Mononuclear cell (primary cell): ENCODE measurements at regions not wholly inside any gene's neighbourhood (a gene's known extent, or its start where the extent isn't known, plus 50 kb on each side); places are given as distances from the start of the nearest gene placed in this dataset.
"Not testable (repeated sequence)": the region's sequence is repeated elsewhere in the genome, so short reads cannot be mapped to it uniquely, and the experiment has no call there.

Experiments
- H3K27me3 ChIP-seq: 2 replicates; pipeline ENCODE4 v1.6.0; 2011; ENCODE audit warnings: low read length, control low read depth; ENCODE audit not compliant: insufficient read depth
- H3K4me1 ChIP-seq: 2 replicates; pipeline ENCODE4 v1.5.1; 2011; ENCODE audit warnings: mild to moderate bottlenecking, low read length, control low read depth; ENCODE audit not compliant: insufficient read depth
- H3K4me3 ChIP-seq: 2 replicates; pipeline ENCODE4 v1.5.1; 2011; ENCODE audit warnings: mild to moderate bottlenecking, low read length, moderate library complexity
- H3K9me3 ChIP-seq: 2 replicates; pipeline ENCODE4 v1.5.1; 2011; ENCODE audit warnings: low read depth, mild to moderate bottlenecking, control low read depth, low read length

DNA sequence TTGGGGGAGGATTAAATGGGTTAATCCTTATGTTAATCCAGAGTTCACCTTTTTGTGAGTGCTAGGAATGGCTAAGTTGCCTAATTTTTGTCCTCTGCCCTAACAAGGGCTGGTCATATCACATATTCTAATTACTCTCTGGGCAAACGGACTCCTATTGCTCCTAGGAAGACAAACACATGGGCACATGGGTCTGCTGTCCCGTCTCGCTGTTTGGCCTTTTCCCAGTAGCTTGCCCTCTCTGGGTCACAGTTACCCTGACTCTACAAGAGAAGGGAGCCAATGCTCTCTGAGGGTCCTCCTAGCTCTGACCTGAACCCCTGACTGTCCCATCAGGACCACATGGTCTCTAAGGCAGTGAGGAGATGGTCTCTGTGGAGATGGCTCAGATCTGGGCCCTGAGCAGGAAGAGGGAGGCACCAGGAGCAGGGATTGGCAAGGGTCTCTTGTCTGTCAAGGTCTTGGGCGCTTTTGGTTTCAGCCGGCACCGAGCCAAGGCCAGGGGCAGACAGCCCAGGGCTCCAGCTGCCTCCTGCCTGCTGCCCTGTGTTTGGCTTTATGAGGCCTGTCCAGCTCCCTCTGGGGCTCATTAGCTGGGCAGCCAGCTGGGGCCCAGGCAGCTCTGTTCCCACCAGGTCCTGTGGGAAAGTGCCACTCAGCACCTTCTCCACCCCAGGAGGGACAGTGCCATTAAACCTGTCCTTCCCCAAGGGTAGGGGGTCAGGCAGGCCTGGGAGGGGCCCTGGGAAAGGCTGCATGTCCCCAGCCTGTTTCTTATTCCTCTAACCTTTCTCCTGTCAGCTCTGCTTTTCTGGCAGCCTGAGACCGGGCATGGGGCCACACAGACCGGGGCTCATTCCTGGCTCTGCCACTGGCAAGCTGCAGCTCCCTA lies 559.9 kb downstream of the MN1 start:
- no peaks in the 10 kb centered on the region for H3K9me3 ChIP-seq
- no peaks in the 10 kb centered on the region for H3K4me1 ChIP-seq
- no peak overlapping the region for H3K4me3 ChIP-seq
- no peaks in the 10 kb centered on the region for H3K27me3 ChIP-seq

DNA sequence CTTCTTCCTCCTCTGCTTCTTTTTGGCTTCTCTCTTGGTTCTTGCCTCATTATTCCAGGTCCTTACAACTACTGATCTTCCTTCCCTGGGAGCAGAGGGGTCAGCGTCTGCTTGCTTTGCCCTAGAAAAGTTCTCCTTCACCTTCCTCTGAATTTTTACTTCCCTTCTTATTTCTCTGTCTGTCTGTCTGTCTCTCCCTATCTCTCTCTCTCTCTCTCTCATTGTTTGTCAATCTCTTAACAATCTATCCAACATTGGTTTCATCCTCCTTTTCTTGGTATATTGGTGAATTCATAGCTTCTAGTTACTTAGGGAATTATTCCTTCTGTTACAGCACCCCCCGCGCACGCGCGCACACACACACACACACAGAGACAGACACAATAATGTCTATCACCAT lies 559.1 kb downstream of the MN1 start:
- Histone ChIP-seq H3K9me3 (no peaks in the 10 kb centered on the region), H3K4me3 (no peak overlapping the region), H3K27me3 (no peaks in the 10 kb centered on the region), H3K4me1 (peaks cover under 1% of the 10 kb centered on the region)

DNA sequence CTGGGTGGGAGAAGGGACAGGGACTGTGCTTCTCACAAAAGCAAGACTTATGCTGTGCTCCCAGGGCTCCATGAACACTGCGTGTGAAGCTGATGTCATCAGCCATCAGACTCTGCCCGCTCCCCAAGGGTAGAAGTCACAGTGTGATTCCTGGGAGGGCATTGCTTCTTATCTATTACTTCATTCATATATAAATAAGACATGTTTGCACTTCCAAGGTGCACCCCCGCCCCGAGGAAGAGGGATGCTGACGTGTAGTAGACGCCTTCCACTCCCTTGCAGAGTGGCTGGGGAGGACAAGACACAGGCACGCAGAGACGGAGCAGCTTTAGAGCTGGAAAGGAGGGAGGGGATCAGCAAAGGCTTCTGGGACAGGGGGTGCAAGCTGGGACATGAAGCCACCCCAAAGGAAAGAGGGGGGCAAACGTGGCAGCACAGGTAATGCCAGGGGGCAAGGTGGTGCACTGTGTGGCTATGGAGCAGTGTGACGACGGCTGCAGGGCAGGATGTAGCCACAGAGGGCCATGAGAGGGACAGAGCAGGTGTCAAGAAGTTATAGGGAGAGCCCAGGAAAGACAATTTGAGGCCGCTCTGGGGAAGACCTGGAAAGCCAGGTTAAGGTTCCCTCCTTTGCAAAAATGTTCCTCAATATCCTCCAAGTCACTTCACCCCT lies 558.5 kb downstream of the MN1 start:
- Histone ChIP-seq H3K4me3 (no peak overlapping the region), H3K9me3 (no peaks in the 10 kb centered on the region), H3K4me1 (peaks cover 2% of the 10 kb centered on the region), H3K27me3 (no peaks in the 10 kb centered on the region)

DNA sequence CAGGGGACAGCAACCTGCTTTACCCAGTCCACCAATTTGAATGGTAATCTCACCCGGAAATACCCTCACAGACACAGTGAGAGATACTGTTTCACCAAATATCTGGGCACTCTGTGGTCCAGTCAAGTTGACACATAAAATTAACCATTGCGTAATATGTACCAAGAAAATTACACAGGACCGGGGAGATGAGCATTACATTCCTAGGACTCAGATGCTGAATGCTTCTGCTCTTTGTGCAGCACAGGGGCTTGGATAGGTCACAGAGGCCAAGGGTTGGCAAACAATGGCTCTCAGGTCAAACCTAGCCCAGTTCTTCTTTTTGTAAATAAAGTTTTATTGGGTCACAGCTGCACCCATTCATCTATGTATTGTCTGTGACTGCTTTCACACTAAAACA lies 557.2 kb downstream of the MN1 start:
- H3K4me3 ChIP-seq = no peak overlapping the region
- H3K27me3 ChIP-seq = no peaks in the 10 kb centered on the region
- no peaks in the 10 kb centered on the region for H3K9me3 ChIP-seq
- peaks cover 2% of the 10 kb centered on the region for H3K4me1 ChIP-seq

DNA sequence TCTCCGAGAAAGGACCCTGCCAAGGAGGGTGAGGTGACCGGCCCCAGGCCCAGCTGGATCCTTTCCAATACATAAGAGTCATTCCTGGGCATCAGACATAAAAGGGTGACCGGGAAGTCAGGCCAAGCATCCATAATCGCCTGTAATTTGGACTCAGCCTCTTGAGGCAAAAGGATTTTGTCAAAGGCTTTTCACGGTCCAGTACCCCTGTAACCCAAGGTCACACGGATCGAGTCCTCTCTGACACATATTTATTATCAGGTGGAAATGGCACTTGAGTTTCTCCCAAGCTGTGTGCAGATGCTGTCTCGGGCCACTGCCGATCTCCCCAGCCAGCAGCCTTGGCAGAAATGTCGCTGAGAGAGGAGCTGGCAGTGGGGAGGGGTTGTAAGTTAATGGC lies 556.5 kb downstream of the MN1 start:
- H3K4me1 ChIP-seq = peaks cover 2% of the 10 kb centered on the region
- no peaks in the 10 kb centered on the region for H3K9me3 ChIP-seq
- no peak overlapping the region for H3K4me3 ChIP-seq
- H3K27me3 ChIP-seq = no peaks in the 10 kb centered on the region

DNA sequence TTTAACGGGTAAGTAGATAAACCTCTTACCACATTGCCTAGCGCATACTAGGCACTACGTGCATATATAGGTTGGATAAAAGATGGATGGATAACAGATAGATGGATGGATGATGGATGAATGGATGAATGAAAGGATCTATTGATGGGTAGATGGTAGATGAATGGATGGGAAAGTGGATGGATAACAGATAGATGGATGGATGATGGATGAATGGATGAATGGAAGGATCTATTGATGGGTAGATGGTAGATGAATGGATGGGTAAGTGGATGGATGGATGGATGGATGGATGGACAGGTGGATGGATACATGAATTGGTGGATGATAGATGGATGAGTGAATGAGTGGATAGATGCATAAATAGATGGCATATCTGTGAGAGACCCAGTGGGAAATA lies 555.0 kb downstream of the MN1 start:
- H3K4me3 ChIP-seq = no peak overlapping the region
- no peaks in the 10 kb centered on the region for H3K27me3 ChIP-seq
- peaks cover 2% of the 10 kb centered on the region for H3K4me1 ChIP-seq
- H3K9me3 ChIP-seq = no peaks in the 10 kb centered on the region

DNA sequence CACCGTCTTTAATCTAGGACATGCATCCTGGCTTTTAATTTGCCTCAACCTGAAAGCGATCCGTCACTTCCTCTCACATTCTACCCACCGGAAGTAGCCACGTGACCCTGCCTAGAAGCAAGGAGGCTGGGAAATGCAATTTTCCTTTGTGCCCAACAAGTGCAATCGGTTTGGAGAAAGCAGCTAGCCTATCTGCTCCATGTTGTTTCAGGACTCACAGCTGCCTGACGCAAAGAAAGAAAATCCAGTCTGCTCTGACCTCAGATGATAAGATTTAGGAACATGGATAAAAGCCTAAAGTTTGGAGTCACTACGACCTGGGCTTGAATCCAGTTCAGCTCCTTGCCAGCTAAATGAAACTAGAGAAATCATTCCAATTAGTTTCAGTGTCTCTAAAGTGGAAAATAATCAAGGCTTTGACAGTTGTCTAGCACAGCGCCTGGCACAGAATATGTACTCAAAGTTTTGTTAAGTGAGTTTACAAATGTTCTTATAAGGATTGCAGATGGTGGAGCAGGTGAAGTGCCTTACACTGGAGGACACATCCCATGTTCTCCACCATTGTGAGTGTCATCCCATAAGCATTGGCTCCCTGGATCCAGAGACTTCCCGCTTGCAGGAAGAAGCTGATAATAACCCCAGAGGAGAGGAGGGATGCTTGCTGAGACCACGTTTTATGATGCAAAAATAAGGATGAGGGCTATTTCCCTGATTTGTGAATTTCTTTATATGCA lies 553.7 kb downstream of the MN1 start:
- Histone ChIP-seq H3K4me1 (peaks cover 9% of the 10 kb centered on the region), H3K4me3 (no peak overlapping the region), H3K27me3 (no peaks in the 10 kb centered on the region), H3K9me3 (no peaks in the 10 kb centered on the region)

DNA sequence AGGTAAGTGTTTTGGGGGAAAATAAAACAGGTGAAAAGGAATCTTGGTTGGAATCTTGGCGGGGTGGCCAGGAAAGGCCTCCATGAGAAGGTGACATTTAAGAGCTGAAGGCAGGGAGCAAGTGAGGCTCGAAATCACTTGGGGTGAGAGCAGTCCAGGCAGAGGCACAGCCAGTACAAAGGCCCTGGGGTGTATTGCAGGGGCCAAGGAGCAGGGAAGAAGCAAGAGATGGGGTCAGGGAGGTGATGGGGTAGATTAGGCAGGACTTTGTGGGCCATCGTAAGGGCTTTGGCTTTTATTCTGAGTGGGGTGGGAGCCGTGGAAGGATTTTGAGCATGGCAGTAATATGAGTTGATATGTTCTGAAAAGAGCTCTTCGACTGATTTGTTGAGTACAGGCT lies 551.1 kb downstream of the MN1 start:
- peaks cover 9% of the 10 kb centered on the region for H3K4me1 ChIP-seq
- H3K9me3 ChIP-seq = no peaks in the 10 kb centered on the region
- H3K27me3 ChIP-seq = no peaks in the 10 kb centered on the region
- no peak overlapping the region for H3K4me3 ChIP-seq

DNA sequence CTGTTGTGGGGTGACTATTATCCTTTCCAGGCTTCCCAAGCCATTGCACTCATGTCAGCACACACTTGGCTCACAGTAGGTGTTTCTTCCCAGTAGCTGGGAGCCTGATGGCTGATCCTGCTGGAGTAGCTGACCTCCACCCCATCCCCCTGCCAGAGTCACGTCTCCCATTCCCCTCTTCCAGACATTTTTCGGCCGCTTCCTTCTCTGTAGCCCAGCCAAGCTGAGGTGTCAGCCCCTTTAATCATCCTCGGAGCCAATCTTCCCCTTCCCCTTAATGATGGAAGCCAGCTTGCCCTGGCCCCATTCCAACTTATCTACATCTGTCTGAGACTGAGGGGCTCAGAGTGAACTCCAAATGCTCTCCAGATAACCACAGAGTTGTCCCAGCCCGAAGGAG lies 550.7 kb downstream of the MN1 start:
- peaks cover 9% of the 10 kb centered on the region for H3K4me1 ChIP-seq
- H3K4me3 ChIP-seq = no peak overlapping the region
- no peaks in the 10 kb centered on the region for H3K27me3 ChIP-seq
- no peaks in the 10 kb centered on the region for H3K9me3 ChIP-seq

DNA sequence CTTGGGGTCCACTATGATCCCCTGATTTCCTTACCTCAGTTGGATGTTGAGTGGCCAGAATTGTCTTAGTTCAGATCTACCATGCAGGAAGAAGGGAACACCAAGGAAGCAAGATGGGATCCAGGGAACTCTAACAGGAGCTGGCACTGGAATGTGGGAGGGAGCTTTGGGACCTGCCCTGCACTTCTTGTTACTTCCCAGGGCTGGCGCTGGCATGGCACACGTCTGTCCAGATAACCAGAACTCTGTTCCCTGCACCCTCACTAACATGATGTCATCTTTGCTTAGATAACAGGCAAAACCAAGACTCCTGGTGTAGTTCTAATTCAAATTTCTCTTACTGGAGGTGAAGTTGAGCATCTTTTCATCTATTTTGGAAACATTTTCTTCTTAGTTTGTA lies 550.0 kb downstream of the MN1 start:
- no peaks in the 10 kb centered on the region for H3K27me3 ChIP-seq
- peaks cover 9% of the 10 kb centered on the region for H3K4me1 ChIP-seq
- H3K9me3 ChIP-seq = no peaks in the 10 kb centered on the region
- no peak overlapping the region for H3K4me3 ChIP-seq

DNA sequence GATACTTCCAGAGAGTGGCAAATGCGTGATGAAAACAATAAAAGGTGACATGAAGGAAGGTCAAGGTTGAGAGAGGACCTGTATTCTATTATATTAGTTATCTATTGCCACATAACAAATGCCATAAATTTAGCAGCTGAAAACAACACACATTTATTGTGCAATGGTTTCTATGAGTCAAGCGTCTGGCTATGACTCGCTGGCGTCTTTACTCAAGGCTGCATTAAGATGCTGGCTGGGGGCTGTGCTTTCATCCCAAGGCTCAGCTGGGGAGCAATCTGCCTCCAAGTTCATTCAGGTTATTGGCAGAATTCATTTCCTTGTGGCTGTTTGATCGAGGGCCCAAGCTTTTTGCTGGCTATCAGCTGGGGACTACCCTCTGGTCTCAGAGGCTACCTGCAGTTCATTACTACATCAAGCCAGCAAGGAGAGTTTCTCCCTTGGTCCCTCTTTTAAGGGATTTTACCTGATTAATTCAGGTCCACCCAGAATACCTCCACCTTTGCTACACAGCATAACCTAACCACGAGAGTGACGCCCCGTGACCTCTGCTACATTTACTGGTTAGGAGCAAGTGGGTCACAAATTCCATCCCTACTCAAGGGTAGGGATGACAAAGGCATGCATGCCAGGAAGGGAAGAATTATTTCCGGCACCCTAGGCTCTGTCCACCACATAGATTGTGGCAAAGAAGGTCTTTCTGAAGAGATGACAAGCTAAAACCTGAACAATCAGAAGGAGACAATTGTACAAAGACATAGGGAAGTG lies 549.1 kb downstream of the MN1 start:
- H3K4me1 ChIP-seq = peaks cover 9% of the 10 kb centered on the region
- no peaks in the 10 kb centered on the region for H3K9me3 ChIP-seq
- no peak overlapping the region for H3K4me3 ChIP-seq
- H3K27me3 ChIP-seq = no peaks in the 10 kb centered on the region

DNA sequence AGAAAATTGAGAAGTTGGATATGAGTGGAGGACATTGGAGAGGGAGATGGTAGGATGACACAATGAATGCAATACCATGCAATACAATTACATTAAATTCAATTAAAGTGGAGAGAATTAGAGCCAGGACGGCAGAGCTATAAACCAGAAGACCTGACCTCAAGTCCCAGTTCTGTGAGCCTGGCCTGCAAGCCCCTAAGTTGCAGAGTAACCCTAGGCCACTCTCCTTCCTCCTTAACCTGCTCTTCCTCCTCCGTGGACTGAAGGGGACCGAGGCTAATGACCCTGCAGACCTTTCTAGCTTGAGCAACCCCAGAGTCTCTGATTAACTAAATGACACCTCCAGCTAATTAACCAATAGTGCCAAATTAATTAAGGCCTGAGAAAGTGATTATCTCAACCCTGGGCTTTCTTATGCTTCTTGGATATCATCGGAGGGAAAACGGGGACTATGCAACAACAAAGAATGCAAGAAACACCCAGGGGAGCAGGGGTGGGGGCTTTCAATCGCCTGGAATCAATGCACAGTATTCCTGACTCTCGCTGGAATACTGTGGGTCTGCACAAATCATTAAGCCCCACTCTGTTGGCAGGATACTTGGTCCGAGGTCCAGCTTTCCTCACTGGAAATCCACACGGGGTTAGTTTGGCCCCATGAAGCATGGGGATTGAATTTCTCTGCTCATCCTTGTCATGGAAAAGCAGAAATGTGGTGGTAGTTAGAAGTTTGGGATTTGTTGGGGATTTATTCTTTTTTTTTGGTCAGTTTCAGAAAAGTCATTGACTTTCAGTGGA lies 548.3 kb downstream of the MN1 start:
- no peaks in the 10 kb centered on the region for H3K9me3 ChIP-seq
- H3K27me3 ChIP-seq = no peaks in the 10 kb centered on the region

DNA sequence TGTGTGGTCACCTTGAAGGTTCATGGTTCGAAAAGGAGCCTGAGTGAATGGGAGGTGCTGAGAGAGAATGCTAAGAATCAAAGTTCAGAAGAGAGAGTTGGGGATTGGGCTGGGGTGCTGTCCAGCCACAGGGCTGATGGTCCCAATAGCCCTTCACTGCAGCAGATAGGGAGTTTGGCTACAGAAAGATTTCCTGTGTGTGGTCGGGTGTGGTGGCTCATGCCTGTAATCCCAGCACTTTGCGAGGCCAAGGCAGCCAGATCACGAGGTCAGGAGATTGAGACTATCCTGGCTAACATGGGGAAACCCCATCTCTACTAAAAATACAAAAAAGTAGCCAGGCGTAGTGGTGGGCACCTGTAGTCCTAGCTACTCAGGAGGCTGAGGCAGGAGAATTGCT lies 547.5 kb downstream of the MN1 start:
- not testable (repeated sequence) for H3K27me3 ChIP-seq, H3K4me1 ChIP-seq, H3K4me3 ChIP-seq, H3K9me3 ChIP-seq

More for the DNA sequence above, 548.3 kb downstream of the MN1 start:
- peaks cover 7% of the 10 kb centered on the region for H3K4me1 ChIP-seq
- no peak overlapping the region for H3K4me3 ChIP-seq

DNA sequence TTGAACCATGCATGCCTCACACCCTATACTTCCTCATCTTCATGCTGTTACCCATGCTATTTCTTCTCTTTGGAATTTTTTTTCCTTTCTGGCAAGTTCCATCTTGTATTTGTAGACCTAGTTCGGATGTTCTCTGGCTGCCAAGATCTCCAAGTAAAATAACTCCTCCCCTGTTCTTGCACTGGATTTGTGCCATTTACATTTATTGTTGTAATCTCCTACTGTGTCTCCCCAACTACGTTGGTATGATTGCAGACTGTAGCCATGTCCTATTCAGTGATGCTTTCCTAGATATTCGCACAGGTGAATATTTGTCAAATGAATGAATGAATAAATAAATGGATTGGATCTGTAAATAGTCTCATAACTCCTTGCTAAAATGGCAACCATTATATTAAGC lies 546.0 kb downstream of the MN1 start:
- Histone ChIP-seq H3K9me3 (no peaks in the 10 kb centered on the region), H3K27me3 (no peaks in the 10 kb centered on the region), H3K4me1 (peaks cover 7% of the 10 kb centered on the region), H3K4me3 (no peak overlapping the region)
